ENCODE measurements at regions not wholly inside any gene's neighbourhood (a gene's known extent, or its start where the extent isn't known, plus 50 kb on each side); places are given as distances from the start of the nearest gene placed in this dataset.

DNA sequence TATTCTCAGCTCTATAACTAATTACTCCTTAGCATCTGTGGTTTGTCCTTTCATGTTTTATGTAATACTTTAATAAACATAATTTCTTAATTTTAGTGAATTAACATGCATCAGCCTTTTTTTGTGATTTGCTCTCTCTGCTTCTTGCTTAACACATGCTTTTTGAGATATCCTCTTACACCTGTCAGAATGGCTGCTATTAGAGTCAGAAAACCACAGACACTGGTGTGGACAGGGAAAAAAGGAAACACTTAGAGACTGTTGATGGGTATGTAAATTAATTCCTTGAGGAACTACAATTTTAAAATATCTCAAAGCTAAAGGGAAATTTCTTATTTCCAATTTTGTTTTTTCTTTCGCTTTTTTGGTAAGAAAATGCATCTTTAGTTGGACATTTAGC lies 549.0 kb downstream of the ZNF804A start:
- DNase-seq (ENCODE audit: low read depth): no peak

GRCh38 chr2:185152186-185152585 lies 553.9 kb downstream of the ZNF804A start:
- no peak for DNase-seq (ENCODE audit: low read depth)

DNA sequence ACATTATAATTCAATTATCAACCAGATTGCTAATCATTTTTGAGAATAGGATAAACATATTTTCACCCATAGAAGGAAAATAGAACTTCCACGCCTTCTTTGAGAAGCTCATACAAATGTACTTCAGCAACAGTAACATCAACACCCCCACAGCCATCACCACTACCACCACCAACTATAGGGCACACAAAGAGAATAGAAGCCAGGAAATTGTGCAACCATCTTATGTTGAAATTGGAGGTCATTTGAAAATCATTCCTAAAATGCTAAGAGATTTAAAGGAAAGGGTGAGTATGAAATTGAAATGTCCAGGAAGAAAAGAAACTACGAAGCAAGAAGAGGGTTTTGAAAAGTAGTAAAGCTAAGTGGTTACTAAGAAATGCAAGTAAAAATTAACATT lies 563.4 kb downstream of the ZNF804A start:
- DNase-seq (ENCODE audit: low read depth): no peak

DNA sequence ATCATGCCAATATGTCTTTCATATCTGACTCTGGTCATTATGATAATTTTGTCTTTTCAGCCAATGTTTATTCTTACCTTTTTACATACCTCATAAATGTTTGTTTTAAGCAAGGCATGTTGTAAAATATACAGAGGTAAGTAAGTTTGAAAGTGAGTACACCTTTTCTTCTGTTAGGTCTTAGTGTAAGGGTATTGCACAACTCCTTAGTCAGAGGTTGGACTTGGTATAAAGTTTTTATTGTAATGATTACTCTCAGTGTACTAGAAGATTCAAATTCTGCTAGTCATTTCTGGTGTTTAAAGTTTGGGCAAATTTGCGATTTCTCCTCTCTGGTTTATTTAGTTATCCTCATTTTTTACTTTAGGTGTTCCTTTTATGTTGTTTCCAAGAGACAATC lies 564.3 kb upstream of the FSIP2 start:
- DNase-seq (ENCODE audit: low read depth): no peak

DNA sequence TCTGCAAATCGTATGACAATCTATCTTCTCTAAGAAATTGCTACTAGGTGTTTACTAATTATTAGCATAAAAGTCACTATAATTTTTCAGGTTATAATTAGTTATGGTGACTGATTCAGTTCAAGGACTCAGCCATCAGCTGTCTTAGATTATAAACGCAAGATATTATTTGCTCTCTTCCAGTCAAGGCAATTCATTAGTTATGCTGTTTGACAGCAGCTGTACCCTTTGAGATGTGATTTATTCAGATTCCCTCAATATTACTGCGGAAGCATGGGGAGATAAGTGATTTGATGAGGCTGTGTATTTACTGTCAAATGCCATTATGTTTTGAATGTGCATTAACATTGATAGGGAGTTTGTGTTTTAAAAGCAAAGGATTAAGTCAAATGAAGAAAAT lies 558.9 kb upstream of the FSIP2 start:
- DNase-seq (ENCODE audit: low read depth): no peak

GRCh38 chr2:185181901-185182300 lies 556.7 kb upstream of the FSIP2 start:
- no peak for DNase-seq (ENCODE audit: low read depth)

DNA sequence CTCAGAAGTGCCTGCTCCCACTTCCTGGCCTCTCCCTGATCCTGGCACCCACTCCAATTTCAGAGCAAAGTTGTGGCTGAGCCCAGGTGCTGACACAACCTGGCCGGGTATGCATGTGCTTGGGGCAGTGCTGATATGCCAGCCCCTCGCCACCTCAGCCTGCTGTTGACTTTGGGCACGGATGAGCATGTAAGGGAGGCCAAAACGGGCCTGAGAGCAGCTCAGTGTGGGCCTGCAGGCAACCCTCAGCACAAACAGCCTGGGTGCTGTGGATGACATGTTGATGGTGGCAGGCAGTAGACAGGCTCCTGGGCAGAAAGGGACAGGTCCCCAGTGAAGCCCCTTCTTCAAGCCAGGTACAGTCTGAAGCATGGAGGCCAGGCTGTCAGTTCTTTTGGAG lies 553.6 kb upstream of the FSIP2 start:
- no peak for DNase-seq (ENCODE audit: low read depth)

DNA sequence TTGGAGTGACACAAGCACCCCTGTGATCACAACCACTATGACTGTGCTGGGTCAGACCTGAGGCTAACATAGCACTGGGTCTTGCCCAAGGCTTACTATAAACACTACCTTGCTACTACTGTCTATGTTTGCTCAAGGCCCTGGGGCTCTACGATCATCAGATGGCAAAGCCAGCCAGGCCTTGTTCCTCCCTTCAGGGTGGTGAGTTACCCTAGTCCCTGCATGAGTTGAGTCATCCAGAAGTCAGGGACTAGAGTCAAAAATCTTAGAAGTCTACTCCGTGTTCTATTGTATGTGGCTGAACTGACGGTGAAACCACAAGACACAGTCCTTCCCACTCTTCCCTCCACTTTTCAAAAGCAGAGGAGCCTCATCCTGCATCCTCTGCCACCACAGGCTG lies 551.2 kb upstream of the FSIP2 start:
- DNase-seq (ENCODE audit: low read depth): peak; percentile 60

DNA sequence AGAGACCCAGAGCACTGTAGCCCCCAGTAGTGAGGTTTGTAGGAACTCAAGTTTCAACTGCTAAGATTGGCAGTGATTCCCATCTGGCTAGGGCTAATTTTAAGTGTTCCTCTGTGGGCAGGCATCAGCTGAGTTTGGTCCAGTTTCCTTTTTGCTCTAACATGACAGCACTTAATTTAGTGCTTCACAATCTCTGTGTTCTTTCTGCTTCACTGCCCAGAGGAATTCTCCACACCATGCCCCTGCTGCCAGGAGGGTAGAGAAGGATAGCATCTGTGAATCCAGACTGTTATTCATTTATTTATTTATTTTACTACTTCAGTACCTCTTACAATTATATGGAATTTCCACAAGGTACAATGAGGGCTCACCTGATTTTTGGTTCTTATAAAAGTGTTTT lies 549.9 kb upstream of the FSIP2 start:
- DNase-seq (ENCODE audit: low read depth): peak; percentile 18

DNA sequence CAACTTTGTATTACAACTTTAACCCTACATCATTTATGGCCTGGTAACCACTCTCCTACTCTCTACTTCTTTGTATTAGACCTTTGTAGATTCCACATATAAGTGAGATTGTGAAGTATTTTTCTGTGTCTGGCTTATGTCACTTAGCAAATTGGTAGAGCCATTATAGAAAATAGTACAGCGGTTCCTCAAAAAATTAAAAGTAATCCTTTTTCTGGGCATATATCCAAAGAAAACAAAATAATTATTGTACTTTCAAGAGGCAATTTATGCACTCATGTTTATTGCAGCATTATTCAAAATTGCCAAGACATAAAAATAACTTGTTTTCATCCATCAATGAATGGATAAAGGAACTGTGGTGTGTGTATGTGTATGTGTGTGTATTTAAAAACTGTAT lies 537.5 kb upstream of the FSIP2 start:
- no peak for DNase-seq (ENCODE audit: low read depth)

GRCh38 chr2:185202381-185202780 lies 536.2 kb upstream of the FSIP2 start:
- DNase-seq (ENCODE audit: low read depth): no peak

- no peak for DNase-seq (ENCODE audit: low read depth)
These were observed 535.6 kb upstream of the FSIP2 start for GRCh38 chr2:185202945-185203528.

- peak; percentile 11 for DNase-seq (ENCODE audit: low read depth)
These were observed 530.3 kb upstream of the FSIP2 start for GRCh38 chr2:185208261-185208660.

DNA sequence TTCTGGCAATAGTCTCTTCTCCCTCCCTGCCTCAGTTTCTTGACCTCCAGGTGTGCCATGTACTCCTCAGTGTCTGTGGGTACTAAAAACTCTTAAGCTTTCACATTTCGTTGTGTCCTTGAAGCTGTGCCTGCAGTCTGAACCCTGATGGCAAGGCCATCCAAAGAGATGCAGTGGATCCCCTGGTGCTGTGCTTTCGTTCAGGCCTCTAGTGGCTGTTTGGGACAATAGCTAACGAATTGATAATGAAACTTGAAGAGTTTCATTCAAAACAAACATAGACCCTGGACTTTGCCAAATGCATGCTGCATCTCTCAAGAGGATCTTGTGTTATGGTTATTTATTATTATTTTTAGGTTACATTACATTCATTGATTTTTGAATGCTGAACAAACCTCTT lies 523.1 kb upstream of the FSIP2 start:
- DNase-seq (ENCODE audit: low read depth): no peak

DNA sequence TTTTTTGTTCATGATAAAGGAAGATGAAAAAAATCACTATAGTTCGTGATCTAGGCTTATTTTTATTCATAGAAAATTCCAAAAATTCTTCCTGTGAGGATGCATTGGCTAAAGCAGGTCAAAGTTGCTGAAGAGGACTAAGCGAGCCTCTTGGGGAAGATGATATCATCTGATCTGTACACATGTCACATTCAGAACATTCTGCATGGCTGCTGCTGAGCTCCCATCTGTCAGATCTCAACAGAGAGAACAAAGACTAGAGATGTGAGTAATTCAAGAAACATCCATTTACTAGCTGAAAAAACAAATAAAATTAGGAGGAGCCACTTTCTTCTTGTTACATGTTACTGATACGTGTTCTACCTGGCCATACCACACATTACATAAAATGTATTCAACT lies 518.6 kb upstream of the FSIP2 start:
- peak; percentile 16 for DNase-seq (ENCODE audit: low read depth)

- no peak for DNase-seq (ENCODE audit: low read depth)
These were observed 516.3 kb upstream of the FSIP2 start for GRCh38 chr2:185222311-185222710.

DNA sequence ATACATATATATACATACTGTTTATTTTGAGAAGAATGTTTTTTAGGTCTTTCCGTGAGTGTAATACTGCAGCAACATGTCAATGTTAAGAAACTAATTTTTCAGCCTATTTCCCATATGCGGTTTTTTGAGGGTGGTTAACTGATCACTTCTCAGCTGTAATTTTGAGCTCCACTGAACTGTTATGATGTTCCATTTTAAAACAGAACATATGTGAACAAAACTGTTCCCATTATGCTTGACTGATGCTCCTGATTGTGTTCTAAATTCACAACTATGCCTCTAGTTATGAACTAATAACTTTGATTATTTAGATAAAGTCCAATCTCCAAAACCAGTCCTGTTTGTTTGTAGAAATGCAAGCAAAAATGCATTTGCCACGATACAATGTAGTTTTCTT lies 511.2 kb upstream of the FSIP2 start:
- no peak for DNase-seq (ENCODE audit: low read depth)

DNA sequence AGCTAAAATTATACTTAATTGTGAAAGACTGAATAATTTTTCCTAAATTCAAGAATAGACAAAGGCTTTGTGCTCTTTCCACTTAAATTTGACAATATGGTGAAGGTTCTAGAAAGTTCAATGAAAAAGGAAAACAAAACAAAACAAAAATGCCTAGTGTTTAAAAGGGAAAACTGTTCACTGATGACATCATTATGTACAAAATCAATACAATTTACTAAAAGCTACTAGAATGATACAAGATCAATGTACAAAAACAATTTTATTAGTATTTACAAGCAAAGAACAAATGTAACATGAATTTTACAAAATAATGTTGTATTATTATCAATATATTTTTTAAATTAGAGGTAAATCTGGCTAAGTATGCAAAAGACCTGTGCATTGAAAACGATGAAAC lies 499.1 kb upstream of the FSIP2 start:
- no peak for DNase-seq (ENCODE audit: low read depth)

DNA sequence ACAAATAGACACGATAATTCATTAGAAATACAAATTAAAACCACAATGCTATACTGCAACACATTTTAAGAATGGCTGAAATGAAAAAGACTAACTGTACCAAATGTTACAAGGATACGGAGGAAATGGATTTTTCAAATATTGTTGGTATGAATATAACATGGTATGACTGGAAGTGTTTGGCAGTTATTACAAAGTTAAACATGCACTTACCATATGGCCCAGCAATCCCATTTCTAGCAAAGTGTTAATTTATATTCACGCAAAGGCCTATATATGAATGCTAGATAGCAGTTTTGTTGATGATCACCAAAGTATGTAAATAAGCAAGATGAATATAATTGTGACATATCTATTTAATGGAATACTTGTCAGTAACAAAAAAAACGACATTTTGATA lies 497.8 kb upstream of the FSIP2 start:
- no peak for DNase-seq (ENCODE audit: low read depth)

GRCh38 chr2:185241556-185241955 lies 497.0 kb upstream of the FSIP2 start:
- no peak for DNase-seq (ENCODE audit: low read depth)

DNA sequence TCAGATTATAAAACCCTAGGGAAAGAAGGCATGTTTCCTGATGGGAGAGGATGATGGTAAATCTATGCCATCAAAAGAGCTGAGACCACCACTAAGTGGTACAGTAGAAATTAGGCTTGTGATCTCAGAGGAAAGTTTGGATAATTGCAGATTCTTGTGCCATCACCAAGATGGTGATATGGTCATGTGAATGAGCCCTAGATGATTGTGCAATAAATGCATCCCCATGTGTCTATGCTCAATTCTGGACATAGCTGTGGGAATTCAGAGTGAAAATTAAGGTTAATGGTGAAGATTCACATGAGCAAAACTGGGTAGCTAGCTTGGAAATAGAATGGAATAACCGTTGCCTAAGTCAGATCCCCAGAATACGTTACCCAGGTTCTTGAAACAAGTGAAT lies 496.1 kb upstream of the FSIP2 start:
- no peak for DNase-seq (ENCODE audit: low read depth)

DNA sequence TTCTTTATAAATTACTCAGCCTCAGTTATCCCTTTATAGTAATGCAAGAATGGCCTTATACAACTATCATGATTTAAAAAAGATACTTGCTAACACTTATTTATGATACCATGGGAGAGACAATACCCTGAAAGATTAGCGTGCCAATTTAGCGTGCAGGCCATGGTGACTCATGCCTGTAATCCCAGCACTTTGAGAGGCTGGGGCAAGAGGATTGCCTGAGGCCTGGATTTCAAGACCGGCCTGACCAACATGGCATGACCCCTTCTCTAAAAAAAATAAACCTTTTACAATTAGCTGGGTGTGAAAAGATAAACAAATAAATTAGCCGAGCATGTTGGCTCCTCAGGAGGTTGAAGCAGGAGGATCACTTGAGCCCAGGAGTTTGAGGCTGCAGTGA lies 493.4 kb upstream of the FSIP2 start:
- peak; percentile 27 for DNase-seq (ENCODE audit: low read depth)

- DNase-seq (ENCODE audit: low read depth): peak; percentile 6
These were observed 492.8 kb upstream of the FSIP2 start for GRCh38 chr2:185245806-185246205.

DNA sequence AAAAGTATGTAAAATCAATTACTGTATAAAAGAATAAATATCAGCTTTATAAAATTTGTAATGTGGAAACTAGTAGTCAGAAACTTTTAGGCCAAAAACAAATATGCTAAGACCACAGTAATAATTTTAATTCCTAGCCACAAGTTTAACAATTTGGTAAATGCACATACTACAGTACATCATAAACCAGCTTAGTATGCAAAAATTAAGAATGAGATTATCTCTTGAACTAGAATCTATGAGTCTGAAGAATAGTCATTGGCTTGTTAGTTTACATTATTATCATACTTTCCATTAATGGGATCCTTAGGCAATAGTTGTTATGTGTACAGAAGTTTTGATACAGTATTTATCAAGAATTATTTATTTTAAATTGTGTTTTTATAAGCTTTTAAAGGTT lies 491.9 kb upstream of the FSIP2 start:
- DNase-seq (ENCODE audit: low read depth): no peak

GRCh38 chr2:185255566-185255965 lies 483.0 kb upstream of the FSIP2 start:
- no peak for DNase-seq (ENCODE audit: low read depth)
